GM18868 (cell line): ENCODE measurements at regions not wholly inside any gene's neighbourhood (a gene's known extent, or its start where the extent isn't known, plus 50 kb on each side); places are given as distances from the start of the nearest gene placed in this dataset.

Source experiments
- ATAC-seq: cut with Tn5 transposase; IDR thresholded peaks from one replicate; pipeline ENCODE4 v1.9.1; 2021; ENCODE audit warnings: mild to moderate bottlenecking, moderate library complexity; ENCODE audit not compliant: unreplicated experiment

DNA sequence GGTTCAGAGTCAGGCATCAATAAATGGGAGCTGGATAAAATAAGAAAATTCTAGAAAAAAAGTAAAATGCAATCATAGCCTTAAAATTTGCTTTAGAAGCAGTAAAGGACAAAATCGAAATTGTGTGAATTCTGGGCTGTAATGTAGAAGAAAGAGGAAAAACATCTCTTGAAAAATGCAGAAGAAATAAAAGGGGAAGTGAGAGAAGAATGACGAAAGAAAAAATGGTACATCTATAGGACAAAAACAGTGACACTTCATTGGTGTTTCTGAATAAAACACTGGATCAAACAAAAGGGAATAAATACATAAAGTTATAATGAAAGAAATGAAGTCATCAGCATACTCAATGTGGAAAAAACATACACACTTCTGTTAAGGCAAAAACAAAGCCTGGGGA, 642.3 kb downstream of the ACTL7B start:
- ATAC-seq: no peak

DNA sequence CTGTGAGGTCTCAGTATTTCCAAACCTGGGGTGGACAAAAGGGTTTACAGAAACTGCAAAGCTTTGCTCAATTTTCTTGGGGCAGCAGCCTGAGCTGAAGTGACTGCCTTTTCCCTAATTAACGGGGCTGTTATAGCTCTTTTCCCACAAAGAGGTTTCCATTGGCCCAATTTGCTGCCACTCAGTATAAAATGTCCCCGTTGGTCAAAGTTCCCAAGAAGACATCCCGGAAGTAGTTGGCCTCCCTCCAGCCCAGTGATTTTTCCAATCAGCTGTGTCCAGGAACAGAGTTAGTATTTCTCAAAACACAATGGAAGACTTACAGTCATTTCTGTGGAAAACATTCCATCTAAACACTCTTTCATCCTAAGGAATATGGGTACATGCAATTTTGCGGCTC, 643.6 kb downstream of the ACTL7B start:
- no peak for ATAC-seq

DNA sequence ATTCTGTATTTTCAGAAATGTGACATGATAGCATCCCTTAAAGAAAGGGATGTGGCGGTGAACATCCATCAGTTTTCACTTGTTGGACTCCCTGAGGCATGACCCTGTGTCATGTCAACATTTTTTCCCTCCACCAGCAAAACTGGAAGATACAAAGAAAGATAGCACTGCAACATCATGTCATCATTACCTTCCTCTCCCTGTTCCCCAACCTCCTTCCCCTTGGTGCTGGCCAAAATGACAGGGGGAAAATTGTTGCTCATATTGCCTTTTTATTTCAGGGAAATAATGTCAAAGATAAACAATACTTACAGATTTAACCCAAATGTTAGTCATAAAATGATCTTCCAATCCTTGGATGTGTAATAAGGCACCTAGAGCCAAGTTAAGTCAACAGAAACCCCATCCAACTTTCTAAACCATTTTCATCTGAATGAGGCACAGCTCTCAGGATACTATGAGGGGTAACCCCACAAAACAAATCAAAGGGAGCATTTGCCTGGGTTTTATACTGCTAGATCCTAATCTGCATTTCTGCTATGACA, 644.3 kb downstream of the ACTL7B start:
- no peak for ATAC-seq

- no peak for ATAC-seq
These were observed 646.6 kb downstream of the ACTL7B start for GRCh38 chr9:108209132-108209685.

- no peak for ATAC-seq
These were observed 648.1 kb downstream of the ACTL7B start for GRCh38 chr9:108207561-108208165.

GRCh38 chr9:108205276-108205675, 650.5 kb downstream of the ACTL7B start:
- ATAC-seq: no peak

GRCh38 chr9:108197899-108198298, 657.9 kb downstream of the ACTL7B start:
- ATAC-seq: no peak

DNA sequence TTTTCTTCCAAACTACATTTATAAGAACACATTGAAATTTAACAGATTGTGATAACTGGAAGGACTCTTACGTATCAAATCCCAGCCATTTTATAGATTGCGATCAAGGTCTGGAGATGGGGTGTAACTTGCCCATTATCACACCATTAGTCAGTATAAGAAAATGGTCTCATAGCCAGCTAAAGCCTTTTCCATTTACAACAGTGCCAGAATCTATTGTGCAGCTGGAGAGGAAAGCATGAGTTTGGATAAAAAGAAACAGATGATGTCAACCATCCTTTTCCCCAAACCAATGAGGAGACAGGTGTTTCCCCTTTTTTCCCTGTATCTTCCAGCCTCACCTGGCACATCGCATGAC, 658.8 kb downstream of the ACTL7B start:
- no peak for ATAC-seq

DNA sequence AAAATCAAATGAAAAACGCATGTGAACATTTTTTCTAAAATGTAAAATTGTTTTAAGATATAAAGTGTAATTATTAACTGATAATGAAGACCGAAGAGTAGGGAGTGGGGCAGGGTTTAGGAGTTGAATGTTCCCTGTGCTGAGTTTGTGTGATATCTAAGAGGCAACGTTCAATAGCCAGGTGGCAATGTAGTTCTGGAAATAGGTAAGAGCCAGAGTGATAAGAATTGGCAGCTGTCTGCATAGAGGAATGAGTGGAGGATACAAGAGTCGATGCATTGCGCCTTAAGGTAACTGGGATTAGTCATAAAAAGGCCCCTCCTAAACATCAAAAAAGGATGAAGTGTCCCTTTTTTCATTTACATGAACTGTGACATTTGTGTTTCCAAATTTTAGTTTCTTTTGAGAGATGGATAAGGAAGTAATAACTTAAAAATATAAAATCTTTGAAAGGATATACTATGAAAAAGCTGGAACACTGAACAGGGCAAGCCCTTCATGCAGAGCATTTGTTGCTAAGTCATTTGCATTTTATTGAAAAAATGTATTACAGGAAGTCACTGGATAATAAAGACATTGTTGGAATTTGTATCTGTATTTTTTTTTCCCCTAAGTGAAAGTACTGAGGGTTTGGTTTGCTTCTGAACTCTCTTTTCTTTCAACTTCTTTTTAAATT, 659.3 kb downstream of the ACTL7B start:
- ATAC-seq: no peak

- ATAC-seq: no peak
These were observed 661.6 kb downstream of the ACTL7B start for GRCh38 chr9:108194154-108194553.

DNA sequence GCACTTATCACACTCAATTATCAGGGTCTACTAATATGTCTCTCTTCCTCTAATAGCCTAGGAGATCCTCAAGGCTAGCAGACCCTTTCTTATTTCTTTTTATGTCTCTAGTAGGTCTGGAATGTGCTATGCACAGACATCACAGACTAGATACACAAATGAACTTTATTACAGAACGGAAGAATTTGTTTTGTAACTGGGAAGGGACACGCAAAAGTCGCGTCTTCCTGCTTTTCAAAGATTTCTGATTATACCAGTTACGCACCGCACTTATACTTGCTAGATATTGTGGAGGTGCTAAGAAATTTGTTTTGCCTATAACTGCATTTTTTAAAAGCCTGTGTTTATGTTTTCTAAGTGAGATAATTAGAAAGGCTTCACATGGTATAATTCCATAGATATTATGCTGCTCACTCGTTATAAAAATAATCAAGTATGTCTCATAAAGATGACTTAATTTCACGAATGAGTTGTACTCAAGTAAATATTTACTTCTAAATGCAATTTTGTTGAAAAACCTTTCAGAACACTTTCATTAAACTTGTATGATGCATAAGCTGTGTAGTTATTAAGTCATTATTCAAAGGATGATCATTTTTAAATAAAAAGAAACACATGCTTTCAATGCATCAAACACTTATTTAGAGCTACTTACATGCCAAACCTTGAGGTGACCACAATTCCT, 662.6 kb downstream of the ACTL7B start:
- no peak for ATAC-seq

DNA sequence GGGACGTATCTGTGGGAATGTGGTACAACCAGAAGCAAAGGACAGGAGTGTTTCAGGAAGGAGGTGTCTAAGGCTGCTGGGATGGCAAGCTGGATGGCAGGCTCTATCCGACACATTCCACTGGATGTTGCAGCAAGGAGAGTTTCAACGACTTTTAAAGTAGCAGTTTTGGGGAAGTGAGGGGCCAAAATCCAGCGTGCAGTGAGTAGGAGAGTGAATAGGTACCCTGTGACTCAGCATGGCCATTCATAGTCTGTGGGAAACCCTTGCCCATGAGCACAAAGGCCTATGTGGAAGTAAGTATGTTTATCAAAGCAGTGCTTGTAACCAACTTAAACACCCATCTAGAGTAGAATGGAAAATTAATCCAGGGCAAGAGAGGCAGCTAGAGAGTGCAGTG, 664.7 kb downstream of the ACTL7B start:
- ATAC-seq: no peak

DNA sequence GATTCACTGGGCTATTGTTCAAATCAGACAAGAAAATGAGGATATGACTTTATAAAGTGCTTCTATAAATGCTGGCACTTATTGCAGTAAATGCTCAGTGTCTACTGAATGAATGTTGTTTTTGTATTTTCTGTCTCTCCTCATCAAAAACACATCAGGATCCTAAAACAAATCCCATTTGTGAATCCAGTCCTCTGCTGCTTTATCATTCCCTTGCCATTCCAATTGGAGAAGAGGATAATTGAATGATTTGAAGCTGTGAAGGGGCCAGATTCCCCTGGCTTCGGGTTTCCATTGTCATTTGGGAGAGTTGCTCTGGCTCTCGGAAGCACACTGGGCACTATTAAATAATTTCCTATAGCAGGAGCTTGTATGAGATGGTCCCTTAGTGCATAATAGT, 666.8 kb downstream of the ACTL7B start:
- no peak for ATAC-seq

- no peak for ATAC-seq
These were observed 667.3 kb downstream of the ACTL7B start for GRCh38 chr9:108188482-108188881.

- no peak for ATAC-seq
These were observed 669.0 kb downstream of the ACTL7B start for GRCh38 chr9:108186642-108187395.

GRCh38 chr9:108185613-108186012, 670.2 kb downstream of the ACTL7B start:
- no peak for ATAC-seq

- no peak for ATAC-seq
These were observed 670.8 kb downstream of the ACTL7B start for GRCh38 chr9:108184941-108185340.

DNA sequence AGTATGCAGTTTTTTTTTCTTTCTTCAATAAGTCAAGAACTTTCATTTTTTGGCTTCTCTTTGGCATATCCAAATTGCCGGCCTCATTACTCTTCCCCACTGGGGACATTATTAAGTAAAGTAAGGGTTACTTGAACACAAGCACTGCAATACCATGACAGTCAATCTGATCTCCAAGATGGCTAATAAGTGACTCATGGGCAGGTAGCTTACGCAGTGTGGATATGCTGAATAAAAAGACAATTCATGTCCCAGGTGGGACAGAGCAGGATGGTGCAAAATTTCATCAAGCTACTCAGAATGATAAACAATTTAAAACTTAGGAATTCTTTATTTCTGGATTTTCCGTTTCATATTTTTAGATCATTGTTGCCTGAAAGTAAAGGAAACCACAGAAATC, 671.8 kb downstream of the ACTL7B start:
- no peak for ATAC-seq

GRCh38 chr9:108182950-108183381, 672.8 kb downstream of the ACTL7B start:
- peak; percentile 92 for ATAC-seq

DNA sequence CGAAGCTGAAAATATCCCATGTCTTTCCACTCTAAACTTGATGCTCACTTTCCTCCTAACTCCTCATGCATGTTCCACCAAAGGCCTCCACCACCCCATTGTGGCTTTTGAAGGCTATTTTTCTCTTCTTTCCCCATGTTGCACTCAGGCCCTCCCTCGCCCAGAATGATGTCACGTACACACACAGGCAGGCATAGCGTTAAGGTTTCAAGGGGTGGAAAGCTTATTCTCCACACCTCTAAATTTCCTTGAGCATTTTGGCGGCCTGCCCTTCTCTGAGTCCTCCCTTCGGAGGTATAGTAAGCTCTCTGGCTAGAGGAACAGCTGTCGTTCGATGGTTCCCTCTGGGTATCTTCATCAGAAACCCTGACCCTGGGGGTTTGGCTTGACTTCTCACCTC, 673.5 kb downstream of the ACTL7B start:
- no peak for ATAC-seq

DNA sequence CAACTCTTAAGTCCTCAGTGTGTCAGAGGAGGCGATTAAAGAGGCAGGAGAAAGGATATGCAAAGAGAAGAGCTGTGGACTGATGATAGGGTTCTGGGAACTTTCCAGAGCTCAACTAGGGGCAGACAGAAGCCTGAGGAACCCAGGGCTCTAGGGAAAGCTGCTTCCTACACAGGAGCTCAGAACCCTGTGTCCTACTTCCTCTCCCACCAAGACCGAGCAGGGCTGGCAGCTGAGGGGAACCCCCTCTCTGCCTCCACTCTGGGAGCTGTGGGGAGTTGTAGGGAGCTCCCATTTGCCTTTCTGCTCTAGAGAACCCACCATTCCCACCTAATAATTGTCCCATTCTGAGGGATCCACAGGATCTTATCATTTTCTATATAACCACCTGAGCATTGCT, 674.3 kb downstream of the ACTL7B start:
- no peak for ATAC-seq
